NB4 (cell line): ENCODE measurements at regions not wholly inside any gene's neighbourhood (a gene's known extent, or its start where the extent isn't known, plus 50 kb on each side); places are given as distances from the start of the nearest gene placed in this dataset.

Experiments
- MYC ChIP-seq: IDR thresholded peaks from 2 replicates; pipeline ENCODE4 v1.6.1; 2011; ENCODE audit warnings: low read depth, low read length
- POLR2A ChIP-seq: IDR thresholded peaks from 2 replicates; pipeline ENCODE4 v1.6.1; 2011; ENCODE audit warnings: mild to moderate bottlenecking; ENCODE audit not compliant: insufficient read length; ENCODE audit errors: extremely low read depth
- TF ChIP-seq, protein P1 (sequence below): IDR thresholded peaks from one replicate; pipeline ENCODE4 v1.5.1; 2012; ENCODE audit warnings: low read depth, low read length
- TF ChIP-seq, protein P2 (sequence below): IDR thresholded peaks from 2 replicates; pipeline ENCODE4 v1.6.1; 2011; ENCODE audit warnings: low read depth, low read length

DNA sequence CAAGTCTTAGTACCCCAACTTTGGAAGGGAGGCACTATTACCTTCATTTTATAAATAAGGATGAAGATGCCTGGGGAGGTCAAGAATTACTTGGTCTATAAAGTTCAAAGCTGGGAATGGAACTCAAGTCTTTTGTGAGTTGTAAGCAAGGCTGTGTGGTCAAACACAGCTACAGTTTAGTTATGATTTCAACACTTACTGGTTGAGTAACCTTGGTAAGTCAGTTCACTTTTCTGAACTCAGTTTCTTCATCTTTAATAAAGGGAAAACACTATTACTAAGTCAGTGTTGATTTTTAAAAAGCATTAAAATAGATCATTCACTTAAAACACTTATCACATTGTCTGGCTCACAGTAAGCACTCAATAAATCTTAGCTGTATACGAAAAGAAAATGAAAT, 200.4 kb upstream of the ADAMTS9 start:
- TF ChIP-seq POLR2A (no peak), MYC (no peak)
- TF ChIP-seq, protein P1, sequence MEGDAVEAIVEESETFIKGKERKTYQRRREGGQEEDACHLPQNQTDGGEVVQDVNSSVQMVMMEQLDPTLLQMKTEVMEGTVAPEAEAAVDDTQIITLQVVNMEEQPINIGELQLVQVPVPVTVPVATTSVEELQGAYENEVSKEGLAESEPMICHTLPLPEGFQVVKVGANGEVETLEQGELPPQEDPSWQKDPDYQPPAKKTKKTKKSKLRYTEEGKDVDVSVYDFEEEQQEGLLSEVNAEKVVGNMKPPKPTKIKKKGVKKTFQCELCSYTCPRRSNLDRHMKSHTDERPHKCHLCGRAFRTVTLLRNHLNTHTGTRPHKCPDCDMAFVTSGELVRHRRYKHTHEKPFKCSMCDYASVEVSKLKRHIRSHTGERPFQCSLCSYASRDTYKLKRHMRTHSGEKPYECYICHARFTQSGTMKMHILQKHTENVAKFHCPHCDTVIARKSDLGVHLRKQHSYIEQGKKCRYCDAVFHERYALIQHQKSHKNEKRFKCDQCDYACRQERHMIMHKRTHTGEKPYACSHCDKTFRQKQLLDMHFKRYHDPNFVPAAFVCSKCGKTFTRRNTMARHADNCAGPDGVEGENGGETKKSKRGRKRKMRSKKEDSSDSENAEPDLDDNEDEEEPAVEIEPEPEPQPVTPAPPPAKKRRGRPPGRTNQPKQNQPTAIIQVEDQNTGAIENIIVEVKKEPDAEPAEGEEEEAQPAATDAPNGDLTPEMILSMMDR: no peak
- TF ChIP-seq, protein P2, sequence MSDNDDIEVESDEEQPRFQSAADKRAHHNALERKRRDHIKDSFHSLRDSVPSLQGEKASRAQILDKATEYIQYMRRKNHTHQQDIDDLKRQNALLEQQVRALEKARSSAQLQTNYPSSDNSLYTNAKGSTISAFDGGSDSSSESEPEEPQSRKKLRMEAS: no peak
